Kidney (tissue), 13 donors: ENCODE measurements at regions not wholly inside any gene's neighbourhood (a gene's known extent, or its start where the extent isn't known, plus 50 kb on each side); places are given as distances from the start of the nearest gene placed in this dataset.
A peak's percentile ranks its signal among the peaks of the same experiment; 100 is the strongest.

ENCODE experiments used
- DNase-seq, 5 donors: peaks; one replicate each; pipeline ENCODE4 v3.0.0-alpha.2; 2013 to 2020
- FAIRE-seq: peaks from 2 replicates; lab custom pipeline; 2012; peaks lifted over from hg19 to GRCh38; lab: Jason Lieb, UNC
- H3K27ac ChIP-seq, 2 donors: one replicate each; pipeline ENCODE4 v1.7.0; 2013; ENCODE audit warnings: low read depth in 2 of 2, low read length in 2 of 2, inconsistent platforms in 1 of 2
- H3K27me3 ChIP-seq: one replicate; pipeline ENCODE4 v1.7.1; 2013; ENCODE audit warnings: low read length, inconsistent platforms; ENCODE audit not compliant: control insufficient read depth, insufficient read depth
- H3K36me3 ChIP-seq, 3 donors: one replicate each; pipeline versions ENCODE4 v1.7.0 to v1.7.1; 2013; ENCODE audit warnings: low read length in 3 of 3, control low read depth in 1 of 3, inconsistent platforms in 1 of 3; ENCODE audit not compliant: insufficient read depth in 3 of 3, control insufficient read depth in 2 of 3
- H3K4me1 ChIP-seq, 3 donors: one replicate each; pipeline versions ENCODE4 v1.7.0 to v1.7.1; 2013; ENCODE audit warnings: low read length in 3 of 3, inconsistent platforms in 1 of 3, low read depth in 1 of 3; ENCODE audit not compliant: control insufficient read depth in 2 of 3, insufficient read depth in 2 of 3
- H3K4me3 ChIP-seq, 3 donors: one replicate each; pipeline versions ENCODE4 v1.7.0 to v1.8.1; 2013; ENCODE audit warnings: low read length in 3 of 3, control low read depth in 1 of 3, inconsistent platforms in 1 of 3
- H3K9ac ChIP-seq, 3 donors: one replicate each; pipeline versions ENCODE4 v1.7.0 to v1.7.1; 2013; ENCODE audit warnings: low read length in 3 of 3, control low read depth in 1 of 3, inconsistent platforms in 1 of 3
- H3K9me3 ChIP-seq, 3 donors: one replicate each; pipeline versions ENCODE4 v1.7.0 to v1.7.1; 2013; ENCODE audit warnings: low read length in 3 of 3, control low read depth in 1 of 3, inconsistent platforms in 1 of 3; ENCODE audit not compliant: control insufficient read depth in 2 of 3, insufficient read depth in 1 of 3
- CTCF ChIP-seq: IDR thresholded peaks from 3 replicates; pipeline ENCODE4 v1.5.1; 2012; ENCODE audit warnings: mild to moderate bottlenecking, moderate library complexity, borderline replicate concordance; ENCODE audit not compliant: insufficient read depth; ENCODE audit errors: extremely low read depth
- intact Hi-C: fragments of 100-400 bp; cut with DNase I; formaldehyde crosslinking; loops from one replicate; pipeline ENCODE4 v1.11.1; 2022
- donor health status: control.
- donor health status: control.
- donor health status: control.
- donor health status: control.
- donor health status: control.
- donor health status: DM: yes; HTN: yes; CAD: no.
- donor health status: Normal renal cell carcinoma (clear cell type).

- no peak for FAIRE-seq
- no peak for TF ChIP-seq CTCF
- no peaks in the 10 kb centered on the region for H3K4me1 ChIP-seq
- peak in 1 of 5 donors; percentile 60 for DNase-seq
- no peak overlapping the region for H3K4me3 ChIP-seq
- H3K27me3 ChIP-seq: no peaks in the 10 kb centered on the region
- no peak overlapping the region for H3K27ac ChIP-seq
- H3K36me3 ChIP-seq: no peaks in the 10 kb centered on the region
- intact Hi-C loops: no loop called here
- H3K9me3 ChIP-seq: no peaks in the 10 kb centered on the region
- no peak overlapping the region for H3K9ac ChIP-seq
Observed at GRCh38 chr10:131764929-131765328, 135.9 kb upstream of the PPP2R2D start.

- TF ChIP-seq CTCF: no peak
- no peak overlapping the region for H3K27ac ChIP-seq
- no peaks in the 10 kb centered on the region for H3K4me1 ChIP-seq
- H3K9me3 ChIP-seq: no peaks in the 10 kb centered on the region
- no peak for FAIRE-seq
- H3K27me3 ChIP-seq: no peaks in the 10 kb centered on the region
- intact Hi-C loops: no loop called here
- DNase-seq: peak in 1 of 5 donors; percentile 29
- no peak overlapping the region for H3K4me3 ChIP-seq
- no peaks in the 10 kb centered on the region for H3K36me3 ChIP-seq
- H3K9ac ChIP-seq: no peak overlapping the region
Observed at GRCh38 chr10:131766096-131766495, 134.7 kb upstream of the PPP2R2D start.

GRCh38 chr10:131767716-131768115, 133.1 kb upstream of the PPP2R2D start:
- Histone ChIP-seq H3K4me1 (no peaks in the 10 kb centered on the region), H3K4me3 (no peak overlapping the region), H3K36me3 (no peaks in the 10 kb centered on the region), H3K9me3 (no peaks in the 10 kb centered on the region), H3K9ac (no peak overlapping the region), H3K27me3 (no peaks in the 10 kb centered on the region), H3K27ac (no peak overlapping the region)
- no peak for TF ChIP-seq CTCF
- intact Hi-C loops: no loop called here
- DNase-seq (no peak), FAIRE-seq (no peak)
